ENCODE measurements at regions not wholly inside any gene's neighbourhood (a gene's known extent, or its start where the extent isn't known, plus 50 kb on each side); places are given as distances from the start of the nearest gene placed in this dataset.

DNA sequence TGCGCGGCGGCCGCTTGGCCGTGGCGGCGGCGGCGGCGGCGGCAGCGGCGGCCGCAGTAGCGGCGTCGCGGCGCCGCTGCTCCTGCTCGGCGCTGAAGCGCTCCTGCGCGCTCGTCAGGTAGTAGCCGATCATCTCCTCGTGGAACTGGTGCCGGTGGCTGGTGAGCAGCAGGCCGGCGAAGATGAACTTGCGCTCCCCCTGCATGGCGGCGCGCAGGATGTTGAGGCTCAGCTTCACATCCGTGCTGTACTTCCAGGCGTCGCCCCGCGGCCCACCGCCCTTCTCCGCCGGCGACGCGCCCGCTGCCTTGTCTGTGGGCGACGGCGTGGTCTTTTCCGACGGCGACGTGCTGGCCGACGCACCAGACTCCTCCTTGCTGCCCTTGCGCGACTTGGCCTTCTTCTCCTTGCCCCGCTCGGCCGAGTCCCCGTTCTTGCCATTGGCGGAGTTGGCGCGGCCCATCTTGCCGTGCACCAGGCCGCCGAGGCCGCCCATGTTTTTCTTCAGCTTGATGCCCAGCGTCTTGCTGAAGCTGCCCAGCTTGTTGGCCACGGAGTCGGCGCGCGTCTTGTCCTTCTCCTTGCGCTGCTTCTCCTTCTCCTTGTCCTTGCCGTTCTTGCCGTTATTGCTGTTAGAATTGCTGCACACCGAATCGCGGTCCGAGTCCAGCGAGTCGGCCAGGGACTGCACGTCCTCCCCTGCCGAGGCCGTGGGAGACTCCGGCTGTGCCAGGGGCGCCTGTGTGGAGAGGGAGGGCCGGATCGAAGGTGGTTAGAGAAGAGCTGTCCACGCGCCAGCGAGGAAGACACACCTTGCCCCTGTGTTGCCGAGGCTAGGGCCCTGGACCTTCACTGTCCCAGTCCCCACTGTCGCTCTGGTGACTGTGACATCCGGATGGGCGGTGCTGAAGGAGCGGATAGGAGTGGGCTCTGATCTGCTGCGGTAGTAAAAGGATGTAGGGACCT lies 157.6 kb downstream of the KLF13 start:
- in situ Hi-C loops (cut with MboI; ENCODE audit: low sequenced_read_pairs, unreplicated experiment), result loop anchor here (10.0 kb wide), 2 partner anchors 119 to 279 kb away; no protein-coding TSS in a partner anchor
- TF ChIP-seq, protein P1, sequence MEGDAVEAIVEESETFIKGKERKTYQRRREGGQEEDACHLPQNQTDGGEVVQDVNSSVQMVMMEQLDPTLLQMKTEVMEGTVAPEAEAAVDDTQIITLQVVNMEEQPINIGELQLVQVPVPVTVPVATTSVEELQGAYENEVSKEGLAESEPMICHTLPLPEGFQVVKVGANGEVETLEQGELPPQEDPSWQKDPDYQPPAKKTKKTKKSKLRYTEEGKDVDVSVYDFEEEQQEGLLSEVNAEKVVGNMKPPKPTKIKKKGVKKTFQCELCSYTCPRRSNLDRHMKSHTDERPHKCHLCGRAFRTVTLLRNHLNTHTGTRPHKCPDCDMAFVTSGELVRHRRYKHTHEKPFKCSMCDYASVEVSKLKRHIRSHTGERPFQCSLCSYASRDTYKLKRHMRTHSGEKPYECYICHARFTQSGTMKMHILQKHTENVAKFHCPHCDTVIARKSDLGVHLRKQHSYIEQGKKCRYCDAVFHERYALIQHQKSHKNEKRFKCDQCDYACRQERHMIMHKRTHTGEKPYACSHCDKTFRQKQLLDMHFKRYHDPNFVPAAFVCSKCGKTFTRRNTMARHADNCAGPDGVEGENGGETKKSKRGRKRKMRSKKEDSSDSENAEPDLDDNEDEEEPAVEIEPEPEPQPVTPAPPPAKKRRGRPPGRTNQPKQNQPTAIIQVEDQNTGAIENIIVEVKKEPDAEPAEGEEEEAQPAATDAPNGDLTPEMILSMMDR (IDR thresholded peaks at IDR 0.05; ENCODE audit: borderline replicate concordance, control extremely low read depth, extremely low read depth, insufficient read depth, missing control alignments), result no peak
- DNase-seq (ENCODE audit: low spot score), result no peak

DNA sequence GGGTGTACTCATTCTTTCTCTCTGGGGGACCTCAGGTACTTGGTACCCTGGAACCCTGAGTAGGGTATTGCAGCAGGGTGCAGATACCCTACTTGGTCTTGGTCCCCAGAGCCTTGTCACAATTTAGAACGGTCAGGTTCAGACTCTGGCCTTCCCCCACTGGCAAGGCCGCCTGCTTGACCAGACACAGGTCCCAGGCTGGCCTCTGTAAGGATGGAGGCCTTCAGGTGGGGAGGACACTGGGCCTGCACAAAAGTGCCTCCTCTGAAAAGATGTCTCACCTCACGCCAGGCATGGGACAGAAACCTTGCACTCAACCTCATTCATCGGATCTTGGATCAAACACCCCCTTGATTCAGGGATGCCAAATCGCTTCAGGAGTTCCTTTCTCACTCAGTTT lies 158.4 kb downstream of the KLF13 start:
- in situ Hi-C loops (cut with MboI; ENCODE audit: low sequenced_read_pairs, unreplicated experiment), result loop anchor here (5.0 to 10.0 kb wide), 3 partner anchors 48 to 280 kb away; no protein-coding TSS in a partner anchor
- no peak for DNase-seq (ENCODE audit: low spot score)
- TF ChIP-seq, protein P1 (IDR thresholded peaks at IDR 0.05; ENCODE audit: borderline replicate concordance, control extremely low read depth, extremely low read depth, insufficient read depth, missing control alignments), result no peak

DNA sequence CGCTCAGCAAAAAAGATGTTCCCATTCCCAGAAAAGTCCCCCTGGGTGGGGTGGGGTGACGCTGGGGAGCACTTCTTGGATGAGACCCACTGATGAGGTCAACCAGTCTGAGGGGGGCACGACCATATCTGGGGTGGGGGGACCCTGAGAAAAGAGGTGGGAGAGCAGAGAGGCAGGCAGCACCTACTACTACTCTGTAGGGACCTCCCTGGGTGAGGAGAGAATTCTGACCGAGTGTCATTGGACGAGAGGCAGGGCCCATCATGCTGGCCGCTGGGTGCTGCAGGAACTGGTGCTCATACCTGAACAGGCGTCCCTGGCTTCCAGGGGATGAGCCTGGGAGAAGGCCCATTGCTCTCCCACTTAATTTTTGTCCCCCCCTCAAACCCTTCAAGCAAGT lies 158.8 kb downstream of the KLF13 start:
- in situ Hi-C loops (cut with MboI; ENCODE audit: low sequenced_read_pairs, unreplicated experiment), result loop anchor here (5.0 to 10.0 kb wide), 3 partner anchors 48 to 281 kb away; no protein-coding TSS in a partner anchor
- TF ChIP-seq, protein P1 (IDR thresholded peaks at IDR 0.05; ENCODE audit: borderline replicate concordance, control extremely low read depth, extremely low read depth, insufficient read depth, missing control alignments), result no peak

DNA sequence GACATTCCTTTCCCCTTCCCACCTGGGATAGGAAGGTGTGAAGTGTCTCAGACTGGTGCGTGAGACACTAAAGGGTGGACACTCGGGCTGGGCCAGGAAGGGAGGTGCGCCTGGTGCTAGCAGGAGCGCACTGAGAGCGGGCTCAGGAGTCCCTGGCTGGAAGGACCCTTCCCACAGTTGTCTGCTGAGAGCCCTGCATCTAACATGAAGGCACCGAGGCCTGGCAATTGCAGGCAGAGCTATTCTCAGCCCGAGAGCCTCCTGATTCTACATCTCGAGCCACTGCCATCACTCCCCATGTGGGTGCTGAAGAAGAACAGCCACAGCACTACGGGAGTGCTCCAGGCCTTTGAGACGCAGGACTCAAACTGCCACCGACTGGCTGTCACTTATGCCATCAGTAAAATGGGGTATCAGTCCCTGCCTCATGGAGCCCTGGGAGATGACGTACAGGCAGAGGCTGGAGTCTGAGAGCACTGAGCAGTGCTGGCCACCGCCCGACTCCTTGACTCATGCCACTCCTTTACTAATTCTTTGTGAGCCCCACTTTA lies 159.4 kb downstream of the KLF13 start:
- in situ Hi-C loops (cut with MboI; ENCODE audit: low sequenced_read_pairs, unreplicated experiment), result loop anchor here (5.0 to 10.0 kb wide), 3 partner anchors 49 to 281 kb away; no protein-coding TSS in a partner anchor
- no peak for DNase-seq (ENCODE audit: low spot score)
- TF ChIP-seq, protein P1 (IDR thresholded peaks at IDR 0.05; ENCODE audit: borderline replicate concordance, control extremely low read depth, extremely low read depth, insufficient read depth, missing control alignments), result no peak

More for the DNA sequence above, 158.8 kb downstream of the KLF13 start:
- no peak for DNase-seq (ENCODE audit: low spot score)

DNA sequence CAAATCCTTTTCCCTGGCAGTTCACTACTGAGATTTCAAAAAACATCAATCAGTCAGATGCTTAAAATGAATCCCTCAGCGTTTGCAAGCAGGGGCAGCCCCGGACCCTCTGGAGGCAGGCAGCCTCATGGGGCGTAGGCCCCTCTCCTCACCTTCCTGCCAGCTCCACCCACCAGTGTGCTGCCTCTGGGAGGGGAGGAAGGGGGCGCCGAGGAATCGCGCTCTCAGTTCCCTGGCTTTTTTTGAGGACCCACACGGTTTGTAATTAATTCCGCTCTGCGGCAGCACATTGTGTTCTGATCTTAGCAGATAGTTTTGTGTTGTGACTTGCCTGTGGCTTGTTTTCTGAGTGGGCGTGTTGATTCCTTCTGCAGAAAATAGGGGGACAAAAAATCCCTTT lies 159.9 kb downstream of the KLF13 start:
- in situ Hi-C loops (cut with MboI; ENCODE audit: low sequenced_read_pairs, unreplicated experiment), result loop anchor here (5.0 to 10.0 kb wide), 3 partner anchors 49 to 282 kb away; no protein-coding TSS in a partner anchor
- TF ChIP-seq, protein P1 (IDR thresholded peaks at IDR 0.05; ENCODE audit: borderline replicate concordance, control extremely low read depth, extremely low read depth, insufficient read depth, missing control alignments), result no peak
- DNase-seq (ENCODE audit: low spot score), result no peak

DNA sequence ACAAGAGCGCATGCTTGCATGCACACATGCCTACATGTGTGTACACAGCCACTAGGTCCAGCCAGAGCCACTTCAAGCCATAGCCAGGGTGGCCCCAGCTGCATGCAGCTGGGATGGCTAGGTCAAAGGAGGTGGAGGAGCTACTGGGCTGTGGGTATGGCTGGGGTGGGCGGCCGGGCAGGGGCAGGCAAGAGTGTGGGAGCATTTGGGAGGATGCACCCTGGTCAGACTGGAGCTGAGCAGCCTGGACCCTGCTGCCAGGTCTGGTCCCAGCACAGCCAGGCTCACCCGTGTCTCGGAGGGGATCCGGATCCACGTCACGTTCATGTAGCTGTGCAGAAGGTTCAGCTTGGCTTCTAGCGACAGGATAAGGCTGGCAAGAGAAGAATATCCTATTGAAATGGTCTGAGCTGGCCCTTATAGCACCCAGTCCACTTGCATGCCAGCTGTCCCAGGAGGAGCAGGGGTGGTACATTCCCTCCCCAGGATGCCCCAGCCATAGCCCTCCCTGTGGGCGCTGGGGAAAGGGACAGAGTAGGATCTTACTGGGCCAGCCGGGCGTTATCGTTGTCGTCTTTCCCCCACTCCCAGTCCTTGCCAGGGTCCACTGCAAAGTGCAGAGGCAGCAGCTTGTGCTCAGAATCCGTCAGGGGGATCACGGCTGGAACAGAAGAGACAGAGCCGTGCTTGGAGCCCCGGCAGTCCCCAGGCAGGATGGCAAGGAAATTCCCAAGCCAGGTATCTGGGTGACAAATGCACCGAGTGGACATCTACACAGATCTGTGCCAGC lies 160.5 kb downstream of the KLF13 start:
- in situ Hi-C loops (cut with MboI; ENCODE audit: low sequenced_read_pairs, unreplicated experiment), result loop anchor here (5.0 to 10.0 kb wide), 3 partner anchors 50 to 282 kb away; no protein-coding TSS in a partner anchor

More for the DNA sequence above, 160.5 kb downstream of the KLF13 start:
- TF ChIP-seq, protein P1 (IDR thresholded peaks at IDR 0.05; ENCODE audit: borderline replicate concordance, control extremely low read depth, extremely low read depth, insufficient read depth, missing control alignments), result no peak
- no peak for DNase-seq (ENCODE audit: low spot score)

All from GM13976 (cell line).